A549 (cell line): ENCODE measurements at regions not wholly inside any gene's neighbourhood (a gene's known extent, or its start where the extent isn't known, plus 50 kb on each side); places are given as distances from the start of the nearest gene placed in this dataset.

ENCODE experiments used
- CBX2 ChIP-seq: fragments of 200-600 bp; sonication (generic); IDR thresholded peaks from 2 replicates; pipeline ENCODE4 v1.6.1; 2016; ENCODE audit warnings: low read depth, mild to moderate bottlenecking, borderline replicate concordance
- CEBPB ChIP-seq, 2 experiments: fragments of >200 bp in 1 of 2; sonication (Bioruptor Twin) in 1 of 2; formaldehyde crosslinking in 1 of 2; IDR thresholded peaks; 2 replicates each; pipeline ENCODE4 v1.6.1; 2012 to 2016
- CHD2 ChIP-seq: fragments of 150-350 bp; IDR thresholded peaks from 2 replicates; pipeline ENCODE4 v1.6.1; 2014; ENCODE audit warnings: low read length; ENCODE audit not compliant: partially characterized antibody
- CHD4 ChIP-seq: fragments of 200-600 bp; sonication (generic); IDR thresholded peaks from 2 replicates; pipeline ENCODE4 v1.6.1; 2016; ENCODE audit warnings: antibody characterized with exemption, mild to moderate bottlenecking, borderline replicate concordance
- EHMT2 ChIP-seq: fragments of 200-600 bp; sonication (generic); IDR thresholded peaks from 2 replicates; pipeline ENCODE4 v1.6.1; 2016; ENCODE audit warnings: antibody characterized with exemption, low read depth, mild to moderate bottlenecking, moderate library complexity
- ESRRA ChIP-seq: fragments of 150-350 bp; IDR thresholded peaks from 2 replicates; pipeline ENCODE4 v1.6.1; 2014; ENCODE audit warnings: mild to moderate bottlenecking, low read length, borderline replicate concordance
- FOSB ChIP-seq: fragments of 250-450 bp; sonication (Bioruptor Pico); IDR thresholded peaks from 2 replicates; pipeline ENCODE4 v1.5.0; 2020; ENCODE audit warnings: mild to moderate bottlenecking, moderate library complexity
- FOXS1 ChIP-seq: fragments of 250-450 bp; sonication (Bioruptor Pico); IDR thresholded peaks from 2 replicates; pipeline ENCODE4 v1.5.0; 2020; ENCODE audit warnings: mild to moderate bottlenecking, moderate library complexity
- GATA3 ChIP-seq: IDR thresholded peaks from 2 replicates; pipeline ENCODE4 v1.6.1; 2012; ENCODE audit warnings: borderline replicate concordance
- HDAC2 ChIP-seq: fragments of 200-600 bp; sonication (generic); IDR thresholded peaks from 2 replicates; pipeline ENCODE4 v1.6.1; 2016
- HOXB13 ChIP-seq: fragments of 250-450 bp; sonication (Bioruptor Pico); IDR thresholded peaks from 2 replicates; pipeline ENCODE4 v1.5.0; 2020; ENCODE audit warnings: low read depth, mild to moderate bottlenecking, moderate library complexity
- JUN ChIP-seq, 2 experiments: fragments of >200 bp; sonication (Bioruptor Twin); formaldehyde crosslinking; IDR thresholded peaks; 2 replicates in 1 of 2; 3 replicates in 1 of 2; pipeline ENCODE4 v1.6.1; 2016 to 2017
- JUNB ChIP-seq: fragments of >200 bp; sonication (Bioruptor Twin); formaldehyde crosslinking; IDR thresholded peaks from 2 replicates; pipeline ENCODE4 v1.6.1; 2016
- KDM1A ChIP-seq: fragments of 200-600 bp; sonication (generic); IDR thresholded peaks from 2 replicates; pipeline ENCODE4 v1.6.1; 2016; ENCODE audit warnings: low read depth, mild to moderate bottlenecking
- KDM5A ChIP-seq: fragments of 200-600 bp; sonication (generic); IDR thresholded peaks from 2 replicates; pipeline ENCODE4 v1.6.1; 2016; ENCODE audit warnings: antibody characterized with exemption, mild to moderate bottlenecking
- MAFK ChIP-seq: fragments of 450-650 bp; IDR thresholded peaks from 2 replicates; pipeline ENCODE4 v1.6.1; 2014; ENCODE audit not compliant: partially characterized antibody
- MAZ ChIP-seq: fragments of 150-350 bp; IDR thresholded peaks from 2 replicates; pipeline ENCODE4 v1.6.1; 2014; ENCODE audit warnings: antibody characterized with exemption, low read depth, low read length, borderline replicate concordance
- MYC ChIP-seq: IDR thresholded peaks from 2 replicates; pipeline ENCODE4 v1.6.1; 2012; ENCODE audit warnings: mild to moderate bottlenecking, inconsistent platforms, low read length, improper control_type of control experiment, borderline replicate concordance
- NFE2L2 ChIP-seq: fragments of 150-350 bp; conservative IDR thresholded peaks from 2 replicates; pipeline ENCODE4 v1.6.1; 2014; ENCODE audit warnings: low read length
- NPAS2 ChIP-seq: fragments of 250-450 bp; sonication (Bioruptor Pico); IDR thresholded peaks from 2 replicates; pipeline ENCODE4 v1.8.0; 2022; ENCODE audit warnings: mild to moderate bottlenecking, moderate library complexity, borderline replicate concordance
- NR3C1 ChIP-seq: fragments of >200 bp; sonication (Bioruptor Twin); formaldehyde crosslinking; IDR thresholded peaks from 3 replicates; pipeline ENCODE4 v1.6.1; 2017
- PHF8 ChIP-seq: fragments of 200-600 bp; sonication (generic); IDR thresholded peaks from 2 replicates; pipeline ENCODE4 v1.6.1; 2016; ENCODE audit warnings: low read depth, mild to moderate bottlenecking, antibody characterized with exemption, moderate library complexity, borderline replicate concordance
- POLR2A ChIP-seq: IDR thresholded peaks from 2 replicates; pipeline ENCODE4 v1.6.1; 2012; ENCODE audit warnings: mild to moderate bottlenecking, low read length
- POLR2AphosphoS2 ChIP-seq: conservative IDR thresholded peaks from 2 replicates; pipeline ENCODE4 v1.6.1; 2012; ENCODE audit warnings: low read length, improper control_type of control experiment, inconsistent platforms
- RAD21 ChIP-seq, 2 experiments: fragments of >200 bp in 1 of 2; sonication (Bioruptor Twin) in 1 of 2; formaldehyde crosslinking in 1 of 2; IDR thresholded peaks in 1 of 2; conservative IDR thresholded peaks in 1 of 2; 2 replicates in 1 of 2; 3 replicates in 1 of 2; pipeline ENCODE4 v1.6.1; 2012 to 2018; ENCODE audit warnings: inconsistent platforms in 1 of 2
- RARB ChIP-seq: fragments of 250-450 bp; sonication (Bioruptor Pico); IDR thresholded peaks from 2 replicates; pipeline ENCODE4 v1.8.0; 2021; ENCODE audit warnings: mild to moderate bottlenecking, moderate library complexity
- RCOR1 ChIP-seq: fragments of 150-350 bp; IDR thresholded peaks from 2 replicates; pipeline ENCODE4 v1.6.1; 2014; ENCODE audit warnings: antibody characterized with exemption, low read length, low read depth
- RFX5 ChIP-seq: fragments of 450-650 bp; IDR thresholded peaks from 2 replicates; pipeline ENCODE4 v1.7.1; 2014; ENCODE audit warnings: antibody characterized with exemption, mild to moderate bottlenecking, moderate library complexity
- RNF2 ChIP-seq: fragments of 200-600 bp; sonication (generic); IDR thresholded peaks from 2 replicates; pipeline ENCODE4 v1.6.1; 2016; ENCODE audit warnings: low read depth, mild to moderate bottlenecking, antibody characterized with exemption, moderate library complexity, borderline replicate concordance
- SMC3 ChIP-seq: fragments of >200 bp; sonication (Bioruptor Twin); formaldehyde crosslinking; IDR thresholded peaks from 3 replicates; pipeline ENCODE4 v1.6.1; 2018; ENCODE audit warnings: inconsistent platforms
- TFCP2L1 ChIP-seq: fragments of 250-450 bp; sonication (Bioruptor Pico); IDR thresholded peaks from 2 replicates; pipeline ENCODE4 v1.5.0; 2021; ENCODE audit warnings: mild to moderate bottlenecking
- ZC3H11A ChIP-seq: fragments of 450-650 bp; IDR thresholded peaks from 2 replicates; pipeline ENCODE4 v1.6.1; 2014; ENCODE audit warnings: antibody characterized with exemption, mild to moderate bottlenecking
- ZNF302 ChIP-seq: fragments of 250-450 bp; sonication (Bioruptor Pico); IDR thresholded peaks from 2 replicates; pipeline ENCODE4 v1.9.0; 2021; ENCODE audit warnings: inconsistent platforms, mild to moderate bottlenecking, moderate library complexity
- TF ChIP-seq, protein P1 (sequence below): fragments of 450-650 bp; IDR thresholded peaks from 2 replicates; pipeline ENCODE4 v1.6.1; 2014; ENCODE audit warnings: antibody characterized with exemption
- TF ChIP-seq, protein P2 (sequence below): fragments of 150-350 bp; IDR thresholded peaks from 2 replicates; pipeline ENCODE4 v1.6.1; 2014; ENCODE audit warnings: low read depth, mild to moderate bottlenecking, low read length
- TF ChIP-seq, protein P3 (sequence below): fragments of 200-600 bp; sonication (generic); IDR thresholded peaks from 2 replicates; pipeline ENCODE4 v1.6.1; 2016; ENCODE audit warnings: antibody characterized with exemption, mild to moderate bottlenecking, moderate library complexity
- TF ChIP-seq, protein P4 (sequence below): fragments of >200 bp; sonication (Bioruptor Twin); formaldehyde crosslinking; IDR thresholded peaks from 3 replicates; pipeline ENCODE4 v1.6.1; 2016
- TF ChIP-seq, protein P5 (sequence below): fragments of >200 bp; sonication (Bioruptor Twin); formaldehyde crosslinking; IDR thresholded peaks from 2 replicates; pipeline ENCODE4 v1.6.1; 2016
- TF ChIP-seq, protein P6 (sequence below): fragments of 250-450 bp; sonication (Bioruptor Pico); IDR thresholded peaks from 2 replicates; pipeline ENCODE4 v1.5.0; 2020; ENCODE audit warnings: low read depth, mild to moderate bottlenecking, moderate library complexity

DNA sequence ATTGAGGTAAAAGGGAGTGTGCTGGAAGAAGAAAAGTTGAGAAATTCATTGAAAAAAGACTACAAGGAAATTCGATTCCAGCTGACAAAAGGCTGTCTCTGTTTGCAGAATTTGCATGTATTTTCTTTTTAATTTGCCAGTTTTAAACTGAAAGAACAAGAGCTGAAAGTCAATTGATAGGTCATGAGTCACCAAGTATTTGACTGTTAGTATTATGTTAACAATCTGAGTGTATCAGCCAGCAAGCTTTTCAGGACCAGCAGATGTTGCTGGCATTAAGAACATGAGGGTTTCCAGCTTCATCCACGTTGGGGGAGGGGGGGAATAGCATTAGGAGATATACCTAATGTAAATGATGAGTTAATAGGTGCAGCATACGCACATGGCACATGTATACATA is 726.7 kb downstream of the METTL15 start (continued):
- TF ChIP-seq, protein P1, sequence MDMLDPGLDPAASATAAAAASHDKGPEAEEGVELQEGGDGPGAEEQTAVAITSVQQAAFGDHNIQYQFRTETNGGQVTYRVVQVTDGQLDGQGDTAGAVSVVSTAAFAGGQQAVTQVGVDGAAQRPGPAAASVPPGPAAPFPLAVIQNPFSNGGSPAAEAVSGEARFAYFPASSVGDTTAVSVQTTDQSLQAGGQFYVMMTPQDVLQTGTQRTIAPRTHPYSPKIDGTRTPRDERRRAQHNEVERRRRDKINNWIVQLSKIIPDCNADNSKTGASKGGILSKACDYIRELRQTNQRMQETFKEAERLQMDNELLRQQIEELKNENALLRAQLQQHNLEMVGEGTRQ = no peak
- TF ChIP-seq RAD21 (conservative IDR thresholded peaks at IDR 0.05 in 1 of 2, IDR thresholded peaks at IDR 0.05 in 1 of 2) (peak; percentile 21 to 25; a peak in 3 of 5 replicates), PHF8 (no peak), FOSB (CRISPR knock-in tag) (no peak), NPAS2 (CRISPR knock-in tag) (no peak), MYC (no peak), CHD2 (no peak), HOXB13 (CRISPR knock-in tag) (peak; percentile 78; the same call in 1 of the 2 replicates), POLR2A (no peak), NR3C1 (no peak), RFX5 (no peak), RARB (CRISPR knock-in tag) (no peak), EHMT2 (no peak), KDM1A (no peak), POLR2AphosphoS2 (no peak), CBX2 (no peak), RNF2 (no peak), RCOR1 (no peak), GATA3 (peak; percentile 56; the same call in 1 of the 2 replicates), JUN (IDR thresholded peaks at IDR 0.05) (no peak), HDAC2 (no peak), CHD4 (no peak), MAFK (no peak), NFE2L2 (no peak), FOXS1 (no peak), JUNB (no peak; the same call in 1 of the 2 replicates), MAZ (no peak), CEBPB (IDR thresholded peaks at IDR 0.05) (no peak), ZC3H11A (no peak), ZNF302 (CRISPR knock-in tag) (no peak), TFCP2L1 (CRISPR knock-in tag) (no peak), ESRRA (no peak), SMC3 (0 out of 3 replicates have a peak, but pooled peaks have one; percentile 22), KDM5A (no peak)
- TF ChIP-seq, protein P2, sequence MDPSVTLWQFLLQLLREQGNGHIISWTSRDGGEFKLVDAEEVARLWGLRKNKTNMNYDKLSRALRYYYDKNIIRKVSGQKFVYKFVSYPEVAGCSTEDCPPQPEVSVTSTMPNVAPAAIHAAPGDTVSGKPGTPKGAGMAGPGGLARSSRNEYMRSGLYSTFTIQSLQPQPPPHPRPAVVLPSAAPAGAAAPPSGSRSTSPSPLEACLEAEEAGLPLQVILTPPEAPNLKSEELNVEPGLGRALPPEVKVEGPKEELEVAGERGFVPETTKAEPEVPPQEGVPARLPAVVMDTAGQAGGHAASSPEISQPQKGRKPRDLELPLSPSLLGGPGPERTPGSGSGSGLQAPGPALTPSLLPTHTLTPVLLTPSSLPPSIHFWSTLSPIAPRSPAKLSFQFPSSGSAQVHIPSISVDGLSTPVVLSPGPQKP = no peak
- TF ChIP-seq, protein P3, sequence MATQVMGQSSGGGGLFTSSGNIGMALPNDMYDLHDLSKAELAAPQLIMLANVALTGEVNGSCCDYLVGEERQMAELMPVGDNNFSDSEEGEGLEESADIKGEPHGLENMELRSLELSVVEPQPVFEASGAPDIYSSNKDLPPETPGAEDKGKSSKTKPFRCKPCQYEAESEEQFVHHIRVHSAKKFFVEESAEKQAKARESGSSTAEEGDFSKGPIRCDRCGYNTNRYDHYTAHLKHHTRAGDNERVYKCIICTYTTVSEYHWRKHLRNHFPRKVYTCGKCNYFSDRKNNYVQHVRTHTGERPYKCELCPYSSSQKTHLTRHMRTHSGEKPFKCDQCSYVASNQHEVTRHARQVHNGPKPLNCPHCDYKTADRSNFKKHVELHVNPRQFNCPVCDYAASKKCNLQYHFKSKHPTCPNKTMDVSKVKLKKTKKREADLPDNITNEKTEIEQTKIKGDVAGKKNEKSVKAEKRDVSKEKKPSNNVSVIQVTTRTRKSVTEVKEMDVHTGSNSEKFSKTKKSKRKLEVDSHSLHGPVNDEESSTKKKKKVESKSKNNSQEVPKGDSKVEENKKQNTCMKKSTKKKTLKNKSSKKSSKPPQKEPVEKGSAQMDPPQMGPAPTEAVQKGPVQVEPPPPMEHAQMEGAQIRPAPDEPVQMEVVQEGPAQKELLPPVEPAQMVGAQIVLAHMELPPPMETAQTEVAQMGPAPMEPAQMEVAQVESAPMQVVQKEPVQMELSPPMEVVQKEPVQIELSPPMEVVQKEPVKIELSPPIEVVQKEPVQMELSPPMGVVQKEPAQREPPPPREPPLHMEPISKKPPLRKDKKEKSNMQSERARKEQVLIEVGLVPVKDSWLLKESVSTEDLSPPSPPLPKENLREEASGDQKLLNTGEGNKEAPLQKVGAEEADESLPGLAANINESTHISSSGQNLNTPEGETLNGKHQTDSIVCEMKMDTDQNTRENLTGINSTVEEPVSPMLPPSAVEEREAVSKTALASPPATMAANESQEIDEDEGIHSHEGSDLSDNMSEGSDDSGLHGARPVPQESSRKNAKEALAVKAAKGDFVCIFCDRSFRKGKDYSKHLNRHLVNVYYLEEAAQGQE = no peak
- TF ChIP-seq, protein P4, sequence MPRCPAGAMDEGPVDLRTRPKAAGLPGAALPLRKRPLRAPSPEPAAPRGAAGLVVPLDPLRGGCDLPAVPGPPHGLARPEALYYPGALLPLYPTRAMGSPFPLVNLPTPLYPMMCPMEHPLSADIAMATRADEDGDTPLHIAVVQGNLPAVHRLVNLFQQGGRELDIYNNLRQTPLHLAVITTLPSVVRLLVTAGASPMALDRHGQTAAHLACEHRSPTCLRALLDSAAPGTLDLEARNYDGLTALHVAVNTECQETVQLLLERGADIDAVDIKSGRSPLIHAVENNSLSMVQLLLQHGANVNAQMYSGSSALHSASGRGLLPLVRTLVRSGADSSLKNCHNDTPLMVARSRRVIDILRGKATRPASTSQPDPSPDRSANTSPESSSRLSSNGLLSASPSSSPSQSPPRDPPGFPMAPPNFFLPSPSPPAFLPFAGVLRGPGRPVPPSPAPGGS = no peak
- TF ChIP-seq, protein P5, sequence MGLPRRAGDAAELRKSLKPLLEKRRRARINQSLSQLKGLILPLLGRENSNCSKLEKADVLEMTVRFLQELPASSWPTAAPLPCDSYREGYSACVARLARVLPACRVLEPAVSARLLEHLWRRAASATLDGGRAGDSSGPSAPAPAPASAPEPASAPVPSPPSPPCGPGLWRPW = no peak
- TF ChIP-seq, protein P6, sequence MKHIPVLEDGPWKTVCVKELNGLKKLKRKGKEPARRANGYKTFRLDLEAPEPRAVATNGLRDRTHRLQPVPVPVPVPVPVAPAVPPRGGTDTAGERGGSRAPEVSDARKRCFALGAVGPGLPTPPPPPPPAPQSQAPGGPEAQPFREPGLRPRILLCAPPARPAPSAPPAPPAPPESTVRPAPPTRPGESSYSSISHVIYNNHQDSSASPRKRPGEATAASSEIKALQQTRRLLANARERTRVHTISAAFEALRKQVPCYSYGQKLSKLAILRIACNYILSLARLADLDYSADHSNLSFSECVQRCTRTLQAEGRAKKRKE (CRISPR knock-in tag) = no peak
